HFFc6 (cell line): ENCODE measurements at regions not wholly inside any gene's neighbourhood (a gene's known extent, or its start where the extent isn't known, plus 50 kb on each side); places are given as distances from the start of the nearest gene placed in this dataset.

Experiments used
- DNase-seq: peaks from one replicate; pipeline ENCODE4 v3.0.0-alpha.2; 2018
- H3K27ac Mint-ChIP-seq: 2 replicates; pipeline ENCODE4 v1.8.0; 2020; ENCODE audit warnings: mild to moderate bottlenecking, mixed read lengths
- H3K27me3 Mint-ChIP-seq: 2 replicates; pipeline ENCODE4 v1.8.0; 2021; ENCODE audit warnings: mild to moderate bottlenecking, moderate library complexity, mixed read lengths; ENCODE audit not compliant: insufficient read depth
- H3K36me3 Mint-ChIP-seq: 2 replicates; pipeline ENCODE4 v1.8.0; 2021; ENCODE audit warnings: low read depth, mixed read lengths
- H3K4me1 Mint-ChIP-seq: 2 replicates; pipeline ENCODE4 v1.8.0; 2020; ENCODE audit warnings: low read depth, mixed read lengths
- H3K4me3 Mint-ChIP-seq: 2 replicates; pipeline ENCODE4 v1.8.0; 2020; ENCODE audit warnings: mild to moderate bottlenecking, moderate library complexity, mixed read lengths
- H3K9me3 Mint-ChIP-seq: 2 replicates; pipeline ENCODE4 v1.8.0; 2020; ENCODE audit warnings: mild to moderate bottlenecking, mixed read lengths
- CTCF ChIP-seq: fragments of 200-600 bp; sonication (generic); IDR thresholded peaks from 2 replicates; pipeline ENCODE4 v1.5.0; 2021; ENCODE audit warnings: antibody characterized with exemption, mild to moderate bottlenecking

- DNase-seq: peak; percentile 74
- no peak overlapping the region for H3K27ac Mint-ChIP-seq
- no peak overlapping the region for H3K4me3 Mint-ChIP-seq
- peaks cover 22% of the 10 kb centered on the region for H3K4me1 Mint-ChIP-seq
- peaks cover 9% of the 10 kb centered on the region for H3K27me3 Mint-ChIP-seq
- H3K36me3 Mint-ChIP-seq: no peaks in the 10 kb centered on the region
- TF ChIP-seq CTCF: peak; percentile 96
- no peaks in the 10 kb centered on the region for H3K9me3 Mint-ChIP-seq
These were observed 290.0 kb downstream of the ACTL7B start for GRCh38 chr9:108565651-108566378.

- no peak for TF ChIP-seq CTCF
- H3K4me1 Mint-ChIP-seq: peaks cover 16% of the 10 kb centered on the region
- H3K27ac Mint-ChIP-seq: no peak overlapping the region
- H3K36me3 Mint-ChIP-seq: no peaks in the 10 kb centered on the region
- H3K4me3 Mint-ChIP-seq: no peak overlapping the region
- no peak for DNase-seq
- no peaks in the 10 kb centered on the region for H3K9me3 Mint-ChIP-seq
- H3K27me3 Mint-ChIP-seq: peaks cover 19% of the 10 kb centered on the region
These were observed 293.6 kb downstream of the ACTL7B start for GRCh38 chr9:108562176-108562575.

GRCh38 chr9:108559432-108559831 lies 296.4 kb downstream of the ACTL7B start:
- Mint-ChIP-seq H3K36me3 (no peaks in the 10 kb centered on the region), H3K27me3 (peaks cover 24% of the 10 kb centered on the region), H3K4me3 (no peak overlapping the region), H3K9me3 (no peaks in the 10 kb centered on the region), H3K27ac (no peak overlapping the region), H3K4me1 (peaks cover 5% of the 10 kb centered on the region; the same call in 1 of the 2 replicates)
- DNase-seq: no peak
- no peak for TF ChIP-seq CTCF

- Mint-ChIP-seq H3K4me1 (peaks cover 33% of the 10 kb centered on the region), H3K9me3 (no peaks in the 10 kb centered on the region), H3K36me3 (no peaks in the 10 kb centered on the region), H3K4me3 (no peak overlapping the region), H3K27me3 (peaks cover 20% of the 10 kb centered on the region), H3K27ac (no peak overlapping the region)
- no peak for TF ChIP-seq CTCF
- DNase-seq: no peak
These were observed 301.0 kb downstream of the ACTL7B start for GRCh38 chr9:108554831-108555230.

GRCh38 chr9:108553111-108553635 lies 302.6 kb downstream of the ACTL7B start:
- no peaks in the 10 kb centered on the region for H3K9me3 Mint-ChIP-seq
- no peaks in the 10 kb centered on the region for H3K36me3 Mint-ChIP-seq
- no peak for DNase-seq
- H3K4me1 Mint-ChIP-seq: peaks cover 44% of the 10 kb centered on the region
- H3K27ac Mint-ChIP-seq: no peak overlapping the region
- peaks cover 14% of the 10 kb centered on the region for H3K27me3 Mint-ChIP-seq
- no peak overlapping the region for H3K4me3 Mint-ChIP-seq
- TF ChIP-seq CTCF: no peak
